HG02973 (cell line): ENCODE measurements at regions not wholly inside any gene's neighbourhood (a gene's known extent, or its start where the extent isn't known, plus 50 kb on each side); places are given as distances from the start of the nearest gene placed in this dataset.
"Not testable (repeated sequence)": the region's sequence is repeated elsewhere in the genome, so short reads cannot be mapped to it uniquely, and the experiment has no call there.

ENCODE experiments used
- ATAC-seq: cut with Tn5 transposase; IDR thresholded peaks from one replicate; pipeline ENCODE4 v1.9.1; 2021; ENCODE audit warnings: moderate library complexity; ENCODE audit not compliant: unreplicated experiment

DNA sequence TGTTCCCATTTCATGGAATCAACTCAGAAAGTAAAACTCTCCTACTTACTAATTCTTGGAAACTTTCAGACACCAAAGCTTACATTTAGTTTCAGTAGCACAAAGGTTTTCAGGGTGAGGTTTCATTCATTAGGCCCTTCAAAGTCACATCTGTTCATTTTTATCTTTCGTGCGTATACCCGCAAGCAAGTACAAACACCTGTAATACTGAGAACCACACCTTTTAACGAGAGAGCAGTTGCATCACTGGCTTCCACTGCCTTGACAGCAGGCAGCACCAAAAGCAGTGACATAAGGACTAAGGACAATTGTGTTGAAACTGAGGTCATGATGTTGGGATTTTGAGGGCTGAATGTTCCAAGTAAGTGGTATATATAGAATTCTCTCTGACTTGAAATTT is 60.5 kb downstream of the GOLGA6L22 start:
- ATAC-seq, result not testable (repeated sequence)

DNA sequence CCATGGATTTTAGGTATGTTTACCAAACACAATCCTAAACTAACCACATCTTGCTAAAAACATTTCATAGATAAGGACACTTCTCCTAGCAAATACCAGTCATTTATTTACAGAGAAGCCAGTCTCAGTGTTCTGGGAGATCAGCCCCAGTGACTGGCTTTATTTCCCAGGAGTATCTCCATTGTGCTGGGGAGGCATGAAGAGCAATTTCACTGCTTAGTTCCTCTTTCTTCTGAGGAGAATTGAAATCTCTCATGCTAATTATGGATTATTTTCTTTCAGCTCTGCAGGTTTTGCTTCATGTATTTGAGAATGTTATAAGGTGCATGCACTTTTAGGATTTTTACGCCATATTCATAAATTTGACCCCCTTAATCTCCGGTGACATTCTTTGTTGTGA is 67.8 kb downstream of the GOLGA6L22 start:
- ATAC-seq, result not testable (repeated sequence)

DNA sequence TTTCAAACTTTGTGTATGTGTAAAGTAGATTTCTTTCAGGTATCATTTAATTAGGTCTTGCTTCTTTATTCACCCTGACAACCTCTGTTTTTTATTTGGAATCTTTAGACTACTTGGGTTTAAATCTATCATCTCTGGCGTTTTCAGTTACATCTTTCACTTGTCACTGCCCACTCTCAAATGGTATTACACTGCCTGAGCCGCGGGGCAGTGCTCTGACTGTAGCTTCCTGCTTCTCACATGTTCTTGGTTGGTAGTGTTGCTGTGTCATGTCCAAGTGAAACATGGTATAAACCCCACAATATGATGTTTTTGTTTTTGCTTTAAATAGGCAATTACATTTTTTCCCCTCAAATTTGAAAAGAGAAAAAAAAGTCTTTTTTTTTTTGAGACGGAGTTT is 68.3 kb downstream of the GOLGA6L22 start:
- peak; percentile 51 for ATAC-seq

DNA sequence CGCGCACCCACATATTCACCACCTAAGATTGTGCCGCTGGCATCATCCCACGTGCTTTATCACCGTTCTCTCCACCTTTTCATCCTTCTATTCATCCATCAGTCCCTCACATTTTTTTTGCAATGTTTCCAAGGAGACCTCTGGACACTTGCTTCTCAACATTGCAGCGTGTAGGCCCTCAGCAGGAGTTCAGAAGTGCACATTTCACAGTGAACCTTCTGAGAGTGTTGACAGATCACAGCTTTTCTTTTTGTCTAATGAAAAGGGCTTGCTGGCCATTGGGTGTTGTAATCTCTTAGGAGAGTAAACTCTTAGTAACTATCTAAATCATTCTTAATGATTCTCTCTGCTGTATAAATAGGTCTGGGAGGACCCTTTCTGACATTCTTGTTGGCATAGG is 70.5 kb downstream of the GOLGA6L22 start:
- not testable (repeated sequence) for ATAC-seq

DNA sequence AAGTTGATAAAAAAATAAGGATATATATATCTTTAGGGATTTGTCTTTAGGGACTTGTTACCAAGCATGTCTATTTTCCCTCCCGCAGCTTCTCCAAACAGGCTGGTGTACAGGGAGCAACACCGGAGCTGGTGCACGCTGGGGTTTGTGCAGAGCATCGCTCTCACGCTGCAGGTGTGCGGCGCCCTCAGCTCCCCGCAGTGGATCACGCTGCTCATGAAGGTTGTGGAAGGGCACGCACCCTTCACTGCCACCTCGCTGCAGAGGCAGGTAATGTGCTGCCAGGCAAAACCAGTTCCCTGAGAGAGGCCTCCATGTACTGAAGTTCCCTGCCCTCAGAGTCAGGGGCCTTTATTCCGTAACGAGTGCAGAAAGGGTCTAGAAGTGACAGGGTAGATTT is 101.0 kb downstream of the GOLGA6L22 start:
- not testable (repeated sequence) for ATAC-seq

DNA sequence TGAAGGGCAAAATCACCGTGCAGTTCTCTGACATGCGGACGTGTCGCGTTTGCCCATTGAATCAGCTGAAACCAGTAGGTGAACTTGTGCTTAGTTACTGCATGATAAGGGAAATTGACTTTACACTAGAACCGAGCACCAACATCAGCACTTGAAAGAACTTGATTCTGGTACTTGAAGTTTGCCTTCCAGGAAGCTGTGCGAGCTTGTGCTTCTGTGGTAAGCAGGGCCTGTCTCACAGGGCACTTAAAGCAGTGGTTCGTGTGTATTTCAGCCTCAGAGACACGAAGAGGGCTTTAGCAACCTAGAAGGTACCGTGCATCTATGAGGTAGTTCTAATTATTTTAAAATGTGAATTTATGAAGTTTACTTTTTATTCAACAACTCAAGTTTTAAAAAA is 103.0 kb downstream of the GOLGA6L22 start:
- not testable (repeated sequence) for ATAC-seq

DNA sequence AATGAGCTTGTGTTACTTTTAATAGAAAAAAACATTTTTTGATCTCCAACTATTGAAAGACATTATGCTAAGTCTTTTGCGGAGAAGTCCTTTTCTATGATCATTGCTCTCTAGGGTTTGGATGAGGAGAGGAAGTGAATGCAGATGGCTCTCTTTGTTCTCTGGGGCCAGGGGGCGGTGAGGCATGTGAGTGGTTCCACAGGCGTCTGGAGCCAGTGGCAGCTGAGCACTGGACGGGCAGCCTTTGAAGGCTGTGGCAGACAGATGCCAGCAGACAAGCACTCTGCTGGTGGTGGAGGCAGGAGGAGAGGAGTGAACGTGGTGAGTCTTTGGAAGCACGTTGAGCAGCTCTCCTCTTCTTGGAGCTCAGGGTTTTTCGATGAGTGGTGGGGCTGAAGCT is 107.8 kb downstream of the GOLGA6L22 start:
- not testable (repeated sequence) for ATAC-seq

DNA sequence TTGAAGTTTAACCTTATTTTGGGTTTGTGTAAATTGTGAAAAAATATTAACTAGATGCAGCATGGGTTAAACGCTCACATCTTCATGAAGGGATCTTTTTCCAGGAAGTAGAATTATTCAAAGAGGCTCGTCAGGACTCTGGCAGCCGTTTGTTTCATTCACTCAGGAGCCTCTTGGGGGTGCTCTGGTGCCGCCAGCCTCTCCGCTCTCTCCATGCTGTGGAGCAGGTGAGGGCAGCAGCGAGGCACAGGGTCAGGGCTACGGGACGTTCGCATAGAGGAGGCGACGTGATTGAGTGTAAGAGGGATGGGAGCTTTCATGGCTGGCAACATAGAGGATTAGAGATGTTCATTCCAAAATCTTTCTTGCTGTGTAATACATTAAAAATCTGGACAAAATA is 110.8 kb downstream of the GOLGA6L22 start:
- not testable (repeated sequence) for ATAC-seq

DNA sequence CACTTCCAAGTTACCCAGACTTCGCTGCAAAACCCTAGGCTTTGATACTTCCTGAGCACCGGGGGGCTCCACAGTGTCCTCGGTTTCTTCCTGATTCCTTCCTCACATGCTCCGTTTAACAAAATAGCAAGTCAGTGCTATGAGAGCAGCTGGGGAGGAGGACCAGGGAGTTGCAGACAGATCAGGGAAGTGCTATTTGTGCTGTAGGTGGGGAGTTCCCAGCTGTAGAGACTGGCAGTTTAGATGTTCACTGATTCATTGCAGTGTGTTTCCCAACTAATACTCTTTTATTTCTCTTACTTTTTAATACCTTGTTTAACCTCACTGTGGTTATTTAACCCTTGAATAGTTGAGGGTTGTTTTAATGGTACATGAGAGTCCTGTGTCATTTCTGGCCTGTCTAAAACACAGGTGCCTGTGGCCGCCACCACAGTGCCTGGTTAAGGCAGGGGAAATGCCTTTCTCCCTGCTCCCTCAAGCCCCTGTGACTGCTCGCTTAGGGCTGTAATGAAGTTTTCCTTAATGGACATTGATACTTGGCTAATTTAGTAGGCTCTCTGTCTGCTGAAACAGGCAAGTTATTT is 113.5 kb downstream of the GOLGA6L22 start:
- not testable (repeated sequence) for ATAC-seq

DNA sequence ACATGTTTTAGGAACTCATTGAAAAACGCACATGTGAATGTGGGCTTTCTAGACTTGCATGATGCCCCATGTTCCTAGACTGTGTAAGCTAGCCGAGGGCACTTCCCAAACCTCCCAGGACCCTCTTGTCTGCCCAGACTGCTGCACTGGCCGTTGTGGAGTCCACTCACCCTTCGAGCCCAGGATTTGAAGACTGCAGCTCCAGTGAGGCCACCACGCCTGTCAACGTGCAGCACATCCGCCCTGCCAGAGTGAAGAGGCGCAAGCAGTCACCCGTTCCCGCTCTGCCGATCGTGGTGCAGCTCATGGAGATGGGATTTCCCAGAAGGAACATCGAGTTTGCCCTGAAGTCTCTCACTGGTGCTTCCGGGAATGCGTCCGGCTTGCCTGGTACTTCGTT is 114.1 kb downstream of the GOLGA6L22 start:
- not testable (repeated sequence) for ATAC-seq

DNA sequence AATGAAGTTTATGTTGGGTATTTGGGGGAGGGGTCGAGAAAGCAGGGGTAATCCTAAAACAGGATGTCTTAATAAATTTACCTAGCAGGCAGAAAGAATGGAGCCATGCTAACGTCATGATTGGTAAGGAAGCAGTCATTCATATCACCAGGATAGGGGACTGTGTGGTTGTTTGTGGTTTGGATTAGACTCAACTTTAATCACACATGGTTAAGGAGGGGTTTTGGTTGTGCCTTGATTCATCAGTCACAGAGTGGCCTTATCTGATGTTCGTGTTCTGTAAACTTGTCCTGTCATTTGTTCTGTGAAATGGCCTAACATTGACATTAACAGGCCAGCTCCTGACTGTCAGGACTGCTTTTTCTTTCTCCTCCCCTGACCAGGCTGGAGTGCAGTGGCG is 119.1 kb downstream of the GOLGA6L22 start:
- ATAC-seq, result not testable (repeated sequence)

DNA sequence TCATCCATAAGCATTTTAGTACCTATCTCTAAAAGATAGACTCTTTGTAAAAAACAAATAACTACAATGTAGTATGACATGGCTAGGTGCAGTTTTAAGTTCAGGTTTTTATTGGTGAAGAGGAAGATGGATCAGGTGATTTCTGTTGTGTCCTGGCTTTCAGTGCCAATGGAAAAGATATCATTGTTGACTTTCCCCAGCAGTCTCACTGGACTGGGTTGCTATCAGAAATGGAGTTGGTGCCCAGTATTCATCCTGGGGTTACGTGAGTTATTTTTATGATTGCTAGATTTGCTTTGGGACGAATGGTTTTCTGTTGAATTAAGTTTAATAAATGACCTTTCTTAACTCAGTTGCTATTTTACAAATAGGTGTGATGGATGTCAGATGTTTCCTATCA is 120.5 kb downstream of the GOLGA6L22 start:
- ATAC-seq, result not testable (repeated sequence)

DNA sequence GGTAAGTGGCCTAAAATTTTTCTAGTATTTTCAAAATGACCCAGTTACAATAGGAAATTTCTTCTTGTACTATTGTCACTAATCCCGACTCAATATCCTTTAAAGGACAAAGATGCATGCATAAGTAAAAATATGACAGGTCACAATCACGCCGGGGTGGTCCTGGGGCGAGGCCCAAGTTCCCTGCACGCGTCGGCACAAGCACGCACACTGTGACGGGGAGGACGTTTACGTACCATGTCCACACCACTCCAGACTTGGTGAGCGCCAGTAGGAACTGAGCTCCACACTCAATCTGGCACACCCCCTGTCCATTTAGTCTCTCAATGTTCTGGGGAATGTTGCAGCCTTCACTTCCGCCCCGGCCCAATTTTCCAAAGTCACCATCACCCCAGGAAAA is 128.7 kb downstream of the GOLGA6L22 start:
- ATAC-seq, result not testable (repeated sequence)

DNA sequence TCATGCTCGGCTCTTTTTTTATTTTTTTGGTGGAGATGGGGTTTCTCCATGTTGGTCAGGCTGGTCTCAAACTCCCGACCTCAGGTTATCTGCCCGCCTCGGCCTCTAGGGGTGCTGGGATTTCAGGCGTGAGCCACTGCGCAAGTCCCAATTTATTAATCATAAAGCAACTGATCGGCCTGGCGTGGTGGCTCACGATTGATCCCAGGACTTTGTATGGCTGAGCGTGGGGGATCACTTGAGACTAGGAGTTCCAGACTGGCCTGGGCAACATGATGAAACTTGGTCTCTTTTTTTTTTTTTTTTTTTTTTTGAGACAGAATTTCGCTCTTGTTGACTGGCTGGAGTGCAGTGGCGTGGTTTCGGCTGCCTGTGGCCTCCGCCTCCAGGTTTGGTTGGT is 139.8 kb downstream of the GOLGA6L22 start:
- ATAC-seq, result not testable (repeated sequence)

DNA sequence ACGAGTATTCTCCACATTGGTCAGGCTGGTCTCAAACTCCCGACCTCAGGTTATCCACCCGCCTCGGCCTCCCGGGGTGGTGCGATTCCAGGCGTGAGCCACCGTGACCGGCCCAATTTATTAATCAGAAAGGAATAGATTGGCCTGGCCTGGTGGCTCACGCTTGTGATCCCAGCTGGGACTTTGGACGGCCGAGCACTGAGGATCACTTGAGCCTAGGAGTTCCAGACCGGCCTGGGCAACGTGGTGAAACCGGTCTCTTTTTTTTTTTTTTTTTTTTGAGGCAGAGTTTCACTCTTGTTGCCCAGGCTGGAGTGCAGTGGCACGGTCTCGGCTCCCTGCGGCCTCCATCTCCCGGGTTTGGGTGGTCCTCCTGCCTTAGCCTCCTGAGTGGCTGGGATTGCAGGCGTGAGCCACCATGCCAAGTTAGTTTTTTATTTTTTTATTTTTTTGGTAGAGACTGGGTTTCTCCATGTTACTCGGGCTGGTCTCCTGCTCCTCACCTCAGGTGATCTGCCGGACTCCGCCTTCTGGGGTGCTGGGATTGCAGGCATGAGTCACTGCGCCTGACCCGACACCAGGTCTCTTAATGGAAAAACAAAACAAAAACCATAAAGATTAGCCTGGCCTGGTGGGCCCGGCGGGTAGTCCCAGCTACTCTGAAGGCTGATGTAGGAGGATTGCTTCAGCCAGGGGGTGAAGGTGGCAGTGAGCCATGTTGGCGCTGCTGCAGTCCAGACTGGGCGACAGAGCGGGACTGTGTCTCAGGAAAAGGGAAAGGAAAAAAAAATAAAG is 141.0 kb downstream of the GOLGA6L22 start:
- ATAC-seq, result not testable (repeated sequence)

DNA sequence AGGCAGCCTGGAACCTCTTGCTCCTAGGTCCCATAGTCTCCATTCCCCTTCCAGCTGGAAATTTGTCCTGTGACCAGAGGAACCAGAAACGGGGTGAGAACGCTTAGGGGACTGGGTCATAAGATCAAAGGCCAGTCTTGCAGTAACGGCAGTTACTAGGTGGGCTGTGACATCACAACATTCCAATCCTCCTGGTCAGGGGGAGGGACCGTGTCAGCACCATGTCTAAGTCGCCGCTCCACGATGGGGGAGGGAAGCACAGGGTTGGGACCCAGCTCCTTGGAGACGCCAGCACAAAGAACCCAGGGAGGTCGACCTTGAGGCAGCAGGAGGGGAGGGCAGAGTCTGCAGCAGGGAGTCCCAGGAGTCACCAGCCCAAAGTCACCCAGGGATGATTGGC is 158.3 kb downstream of the GOLGA6L22 start:
- not testable (repeated sequence) for ATAC-seq

DNA sequence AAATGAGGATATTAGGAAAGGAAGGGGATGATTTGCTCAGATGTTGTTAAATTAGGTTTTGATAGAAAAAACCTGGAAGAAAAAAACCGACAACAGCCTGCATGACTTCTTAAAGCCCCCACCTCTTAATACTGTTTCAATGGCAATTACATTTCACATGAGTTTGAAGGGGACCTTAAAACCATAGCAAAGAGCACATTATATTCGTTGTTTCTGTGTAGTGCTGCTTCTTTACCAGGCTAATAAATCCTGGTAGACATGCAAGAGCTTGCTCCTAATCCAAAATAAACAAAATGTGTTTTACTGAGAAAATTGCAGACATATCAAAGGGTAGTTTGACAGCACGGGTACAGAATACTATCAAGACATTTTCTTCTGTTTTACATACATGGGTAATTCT is 154.7 kb upstream of the NIPA1 start:
- ATAC-seq, result not testable (repeated sequence)

DNA sequence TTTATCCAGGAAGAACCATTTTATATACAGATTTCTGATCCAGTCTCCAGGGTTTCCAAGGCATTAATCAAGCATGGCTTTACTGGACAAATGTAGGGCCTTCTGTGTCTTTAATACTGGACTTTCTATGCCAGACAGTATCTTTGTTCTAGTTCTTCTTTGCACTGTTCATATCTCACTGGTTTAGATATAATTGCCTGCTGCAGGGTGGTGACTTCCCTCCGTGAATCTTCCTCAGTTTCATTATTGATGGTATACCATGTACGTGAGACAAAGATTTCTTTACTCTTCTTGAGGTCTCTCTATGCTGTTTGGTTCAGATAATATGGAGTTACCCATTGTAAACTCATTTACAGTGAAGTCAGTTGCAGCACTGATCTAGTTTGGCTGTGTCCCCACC is 146.5 kb upstream of the NIPA1 start:
- not testable (repeated sequence) for ATAC-seq

DNA sequence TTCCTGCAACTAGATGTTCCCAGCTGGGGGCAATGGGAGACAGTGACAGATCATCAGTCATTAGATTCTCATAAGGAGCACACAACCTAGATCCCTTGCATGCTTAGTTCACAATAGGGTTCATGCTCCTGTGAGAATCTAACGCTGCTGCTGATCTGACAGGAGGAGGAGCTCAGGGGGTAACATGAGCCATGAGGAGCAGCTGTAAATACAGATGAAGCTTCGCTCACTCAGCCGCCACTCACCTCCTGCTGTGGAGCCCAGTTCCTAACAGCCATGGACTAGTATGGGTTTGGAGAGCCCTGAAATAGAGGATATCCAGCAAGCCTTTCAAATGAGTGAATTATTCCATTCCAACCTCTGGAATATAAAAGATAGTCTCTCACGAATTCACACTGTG is 137.0 kb upstream of the NIPA1 start:
- ATAC-seq, result not testable (repeated sequence)

DNA sequence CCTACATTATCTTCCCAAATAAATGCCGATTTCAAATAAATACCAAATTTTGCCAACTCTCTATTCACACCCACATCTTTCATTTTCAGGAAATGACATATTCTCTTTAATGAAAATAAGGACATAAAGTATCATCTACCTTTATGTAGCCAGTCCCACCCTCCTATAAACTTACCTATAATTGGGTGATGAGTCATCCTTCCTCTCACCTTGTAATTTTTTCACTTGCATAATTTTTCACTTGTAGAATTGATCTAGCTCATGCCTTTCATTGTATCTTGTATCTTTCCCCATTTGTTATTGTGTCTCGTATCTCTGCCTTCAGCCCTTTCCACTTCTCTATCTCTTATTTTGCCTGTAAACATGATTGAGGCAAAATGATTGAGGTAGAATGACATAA is 135.3 kb upstream of the NIPA1 start:
- not testable (repeated sequence) for ATAC-seq

DNA sequence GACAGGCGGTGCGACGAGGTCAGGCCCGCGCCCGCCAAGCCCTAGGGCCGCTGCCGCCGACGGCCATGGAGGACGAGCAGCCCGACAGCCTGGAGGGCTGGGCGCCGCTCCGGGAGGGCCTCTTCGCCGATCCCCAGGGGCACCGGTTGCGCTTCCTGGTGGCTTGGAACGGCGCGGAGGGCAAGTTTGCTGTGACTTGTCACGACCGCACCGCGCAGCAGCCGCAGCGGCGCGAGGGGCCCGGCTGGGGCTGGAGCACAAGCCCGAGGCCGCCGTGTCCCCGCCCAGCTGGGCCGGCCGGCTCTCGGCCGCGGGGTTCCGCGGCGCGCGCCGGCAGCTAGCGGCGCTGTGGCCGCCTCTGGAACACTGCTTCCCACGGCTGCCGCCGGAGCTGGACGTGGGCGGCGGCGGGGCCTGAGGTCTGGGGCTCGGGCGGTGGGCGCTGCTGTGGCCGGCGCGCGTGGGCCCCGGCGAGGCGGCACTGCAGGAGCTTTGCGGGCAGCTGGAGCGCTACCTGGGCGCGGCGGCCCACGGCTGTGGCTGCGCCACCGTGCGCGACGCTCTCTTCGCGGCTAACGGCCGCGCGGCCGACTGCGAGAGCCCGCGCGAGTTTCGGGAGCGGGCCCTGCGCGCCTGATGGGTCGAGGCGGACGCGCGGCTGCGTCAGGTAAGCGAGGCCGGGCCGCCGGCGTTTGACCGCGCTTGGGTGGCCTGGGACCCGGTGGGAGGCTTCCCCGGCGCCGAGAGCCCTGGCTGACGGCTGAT is 122.0 kb upstream of the NIPA1 start:
- peak; percentile 67 for ATAC-seq
